ENCODE measurements at regions not wholly inside any gene's neighbourhood (a gene's known extent, or its start where the extent isn't known, plus 50 kb on each side); places are given as distances from the start of the nearest gene placed in this dataset.

DNA sequence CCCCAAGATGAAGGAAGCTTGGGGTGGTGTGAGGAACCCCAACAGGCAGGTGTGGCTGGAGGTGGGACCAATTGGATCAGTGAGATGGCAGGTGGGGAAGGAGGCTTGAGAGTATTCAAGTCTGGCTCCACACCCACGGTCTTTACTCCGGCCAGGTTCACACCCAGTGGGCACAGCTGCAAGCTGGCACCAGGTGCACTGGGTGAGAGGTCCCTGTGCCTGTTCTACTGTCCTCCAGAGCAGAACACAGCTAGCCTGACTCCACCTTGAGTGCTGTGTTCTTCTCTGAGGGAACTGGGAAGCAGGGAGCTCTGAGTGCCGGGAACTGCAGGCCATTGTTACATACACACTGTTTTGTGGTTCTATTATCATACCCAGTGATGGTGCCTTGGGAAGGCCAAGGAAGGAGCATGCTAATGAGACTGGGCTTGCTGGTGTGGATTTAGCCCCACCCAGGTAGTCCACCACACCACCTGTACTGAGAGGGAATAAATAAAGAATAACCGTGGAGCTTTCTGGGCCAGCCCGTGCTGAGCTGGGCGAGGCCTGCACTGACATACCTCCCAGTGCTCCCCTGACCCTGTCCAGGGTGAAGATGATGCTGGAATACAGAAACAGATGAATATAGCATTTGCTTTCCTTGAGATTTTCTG is 93.4 kb downstream of the ABHD5 start:
- no peaks in the 10 kb centered on the region for H3K4me1 ChIP-seq
- peaks cover 13% of the 10 kb centered on the region for H3K27me3 Mint-ChIP-seq (ENCODE audit: insufficient read depth, unreplicated experiment)
- no peaks in the 10 kb centered on the region for H3K36me3 Mint-ChIP-seq (ENCODE audit: insufficient read depth, unreplicated experiment)
- no peaks in the 10 kb centered on the region for H3K9me3 ChIP-seq
- TF ChIP-seq, protein P1, sequence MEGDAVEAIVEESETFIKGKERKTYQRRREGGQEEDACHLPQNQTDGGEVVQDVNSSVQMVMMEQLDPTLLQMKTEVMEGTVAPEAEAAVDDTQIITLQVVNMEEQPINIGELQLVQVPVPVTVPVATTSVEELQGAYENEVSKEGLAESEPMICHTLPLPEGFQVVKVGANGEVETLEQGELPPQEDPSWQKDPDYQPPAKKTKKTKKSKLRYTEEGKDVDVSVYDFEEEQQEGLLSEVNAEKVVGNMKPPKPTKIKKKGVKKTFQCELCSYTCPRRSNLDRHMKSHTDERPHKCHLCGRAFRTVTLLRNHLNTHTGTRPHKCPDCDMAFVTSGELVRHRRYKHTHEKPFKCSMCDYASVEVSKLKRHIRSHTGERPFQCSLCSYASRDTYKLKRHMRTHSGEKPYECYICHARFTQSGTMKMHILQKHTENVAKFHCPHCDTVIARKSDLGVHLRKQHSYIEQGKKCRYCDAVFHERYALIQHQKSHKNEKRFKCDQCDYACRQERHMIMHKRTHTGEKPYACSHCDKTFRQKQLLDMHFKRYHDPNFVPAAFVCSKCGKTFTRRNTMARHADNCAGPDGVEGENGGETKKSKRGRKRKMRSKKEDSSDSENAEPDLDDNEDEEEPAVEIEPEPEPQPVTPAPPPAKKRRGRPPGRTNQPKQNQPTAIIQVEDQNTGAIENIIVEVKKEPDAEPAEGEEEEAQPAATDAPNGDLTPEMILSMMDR (IDR thresholded peaks at IDR 0.05; ENCODE audit: insufficient read depth in 1 of 2, low read depth in 1 of 2, low read length in 1 of 2, severe bottlenecking in 1 of 2, unreplicated experiment in 1 of 2) = no peak
- H3K36me3 ChIP-seq (ENCODE audit: control insufficient read depth, insufficient read depth, low read length) = no peaks in the 10 kb centered on the region
- no peak for DNase-seq
- no TSS peak for BruUV-seq (replicated peaks)
- no peak overlapping the region for H3K4me3 Mint-ChIP-seq (ENCODE audit: unreplicated experiment)
- no peak overlapping the region for H3K27ac Mint-ChIP-seq (ENCODE audit: unreplicated experiment)
- H3K4me3 ChIP-seq (ENCODE audit: low read depth, low read length) = no peak overlapping the region
- POLR2A ChIA-PET = no interaction called here
- H3K27me3 ChIP-seq (replicated peaks; ENCODE audit: control insufficient read depth, insufficient read depth, low read length) = no peaks in the 10 kb centered on the region; the same call in 1 of the 2 replicates
- H3K9me3 Mint-ChIP-seq (ENCODE audit: unreplicated experiment) = no peaks in the 10 kb centered on the region
- CTCF ChIA-PET = no interaction called here
- intact Hi-C loops (cut with micrococcal nuclease; ENCODE audit: unreplicated experiment) = no loop called here
- H3K4me1 Mint-ChIP-seq (ENCODE audit: low read depth, unreplicated experiment) = no peaks in the 10 kb centered on the region

DNA sequence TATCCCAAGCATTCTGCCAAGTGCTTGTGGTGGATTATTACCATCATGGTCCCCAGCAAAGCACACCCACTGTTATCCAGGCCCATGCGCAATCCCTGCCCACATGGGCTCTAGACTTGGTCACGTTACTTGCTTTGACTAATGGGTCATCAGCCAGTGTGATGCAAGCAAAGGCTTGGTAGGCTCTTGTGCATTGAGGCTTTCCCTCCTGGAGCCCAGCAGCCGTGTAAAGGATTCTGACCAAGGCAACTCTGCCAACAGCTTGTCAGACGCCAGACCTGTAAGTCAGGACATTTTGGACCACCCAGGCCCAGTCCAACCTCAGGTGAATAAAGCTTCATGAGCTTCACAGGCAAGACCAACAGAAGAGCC is 93.9 kb downstream of the ABHD5 start:
- no peaks in the 10 kb centered on the region for H3K9me3 Mint-ChIP-seq (ENCODE audit: unreplicated experiment)
- H3K4me1 ChIP-seq = no peaks in the 10 kb centered on the region
- no peaks in the 10 kb centered on the region for H3K36me3 Mint-ChIP-seq (ENCODE audit: insufficient read depth, unreplicated experiment)
- TF ChIP-seq, protein P1 (IDR thresholded peaks at IDR 0.05; ENCODE audit: insufficient read depth in 1 of 2, low read depth in 1 of 2, low read length in 1 of 2, severe bottlenecking in 1 of 2, unreplicated experiment in 1 of 2) = no peak
- H3K27me3 Mint-ChIP-seq (ENCODE audit: insufficient read depth, unreplicated experiment) = peaks cover 16% of the 10 kb centered on the region
- no peaks in the 10 kb centered on the region for H3K4me1 Mint-ChIP-seq (ENCODE audit: low read depth, unreplicated experiment)
- no peak overlapping the region for H3K4me3 ChIP-seq (ENCODE audit: low read depth, low read length)
- intact Hi-C loops (cut with micrococcal nuclease; ENCODE audit: unreplicated experiment) = no loop called here
- H3K4me3 Mint-ChIP-seq (ENCODE audit: unreplicated experiment) = no peak overlapping the region
- no peaks in the 10 kb centered on the region for H3K36me3 ChIP-seq (ENCODE audit: control insufficient read depth, insufficient read depth, low read length)
- H3K27me3 ChIP-seq (replicated peaks; ENCODE audit: control insufficient read depth, insufficient read depth, low read length) = no peaks in the 10 kb centered on the region; the same call in 1 of the 2 replicates
- ChIA-PET POLR2A (no interaction called here), CTCF (no interaction called here)
- no peak for DNase-seq
- H3K9me3 ChIP-seq = no peaks in the 10 kb centered on the region
- H3K27ac Mint-ChIP-seq (ENCODE audit: unreplicated experiment) = no peak overlapping the region
- no TSS peak for BruUV-seq (replicated peaks)

DNA sequence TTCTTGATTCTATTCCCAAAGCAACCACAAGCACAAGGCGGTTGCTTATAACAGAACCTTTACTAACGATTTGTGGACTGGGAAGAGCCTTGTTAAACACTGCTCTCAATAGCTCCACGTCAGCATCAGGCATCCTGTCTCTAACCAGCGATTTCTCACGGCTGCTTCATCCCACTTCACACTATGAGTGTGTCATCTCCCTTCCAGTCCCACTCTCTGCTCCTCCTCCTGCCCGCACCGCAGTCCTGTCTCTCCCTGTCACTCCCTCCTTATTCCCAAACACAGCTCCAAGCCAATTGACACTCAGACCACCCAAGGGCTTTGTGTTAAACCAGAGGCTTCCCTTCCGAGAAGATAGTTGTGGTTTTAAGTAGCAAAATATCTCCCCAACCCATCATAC is 94.8 kb downstream of the ABHD5 start:
- no peaks in the 10 kb centered on the region for H3K9me3 ChIP-seq
- TF ChIP-seq, protein P1 (IDR thresholded peaks at IDR 0.05; ENCODE audit: insufficient read depth in 1 of 2, low read depth in 1 of 2, low read length in 1 of 2, severe bottlenecking in 1 of 2, unreplicated experiment in 1 of 2) = no peak
- ChIA-PET CTCF (no interaction called here), POLR2A (no interaction called here)
- Mint-ChIP-seq H3K27ac (ENCODE audit: unreplicated experiment) (no peak overlapping the region), H3K27me3 (ENCODE audit: insufficient read depth, unreplicated experiment) (peaks cover 21% of the 10 kb centered on the region), H3K9me3 (ENCODE audit: unreplicated experiment) (no peaks in the 10 kb centered on the region), H3K4me1 (ENCODE audit: low read depth, unreplicated experiment) (no peaks in the 10 kb centered on the region), H3K36me3 (ENCODE audit: insufficient read depth, unreplicated experiment) (no peaks in the 10 kb centered on the region), H3K4me3 (ENCODE audit: unreplicated experiment) (no peak overlapping the region)
- no peaks in the 10 kb centered on the region for H3K4me1 ChIP-seq
- no TSS peak for BruUV-seq (replicated peaks)
- no peaks in the 10 kb centered on the region; the same call in 1 of the 2 replicates for H3K27me3 ChIP-seq (replicated peaks; ENCODE audit: control insufficient read depth, insufficient read depth, low read length)
- H3K36me3 ChIP-seq (ENCODE audit: control insufficient read depth, insufficient read depth, low read length) = no peaks in the 10 kb centered on the region
- no peak overlapping the region for H3K4me3 ChIP-seq (ENCODE audit: low read depth, low read length)
- DNase-seq = no peak
- intact Hi-C loops (cut with micrococcal nuclease; ENCODE audit: unreplicated experiment) = no loop called here

Data from Caco-2 (cell line).